Ureter (tissue), 1 donor: ENCODE measurements at regions not wholly inside any gene's neighbourhood (a gene's known extent, or its start where the extent isn't known, plus 50 kb on each side); places are given as distances from the start of the nearest gene placed in this dataset.

Experiments
- DNase-seq: peaks from one replicate; pipeline ENCODE4 v3.0.0-alpha.2; 2020; ENCODE audit warnings: low spot score
- donor health status: DM: yes; HTN: yes; CAD: no.

- peak; percentile 50 for DNase-seq
These were observed 215.2 kb downstream of the RPS24 start for GRCh38 chr10:78248651-78249464.

DNA sequence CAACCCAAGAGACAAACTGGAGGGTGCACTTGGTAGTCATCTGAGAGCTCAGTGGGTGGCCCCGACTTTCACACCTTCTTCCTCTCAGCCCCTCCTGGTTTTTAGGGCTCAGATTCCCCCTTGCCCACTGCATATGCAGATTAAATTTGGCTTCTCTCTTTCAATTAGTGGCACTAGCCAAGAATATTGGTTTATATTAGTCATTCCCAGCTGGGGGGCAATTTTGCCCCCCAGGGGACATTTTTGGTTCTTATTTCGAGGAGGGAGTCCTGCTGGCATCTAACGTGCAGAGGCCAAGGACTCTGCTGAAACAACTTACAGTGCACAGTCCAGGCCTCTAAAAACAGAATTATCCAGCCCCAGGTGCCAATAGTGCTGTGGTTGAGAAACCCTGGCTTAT, 216.0 kb downstream of the RPS24 start:
- no peak for DNase-seq

DNA sequence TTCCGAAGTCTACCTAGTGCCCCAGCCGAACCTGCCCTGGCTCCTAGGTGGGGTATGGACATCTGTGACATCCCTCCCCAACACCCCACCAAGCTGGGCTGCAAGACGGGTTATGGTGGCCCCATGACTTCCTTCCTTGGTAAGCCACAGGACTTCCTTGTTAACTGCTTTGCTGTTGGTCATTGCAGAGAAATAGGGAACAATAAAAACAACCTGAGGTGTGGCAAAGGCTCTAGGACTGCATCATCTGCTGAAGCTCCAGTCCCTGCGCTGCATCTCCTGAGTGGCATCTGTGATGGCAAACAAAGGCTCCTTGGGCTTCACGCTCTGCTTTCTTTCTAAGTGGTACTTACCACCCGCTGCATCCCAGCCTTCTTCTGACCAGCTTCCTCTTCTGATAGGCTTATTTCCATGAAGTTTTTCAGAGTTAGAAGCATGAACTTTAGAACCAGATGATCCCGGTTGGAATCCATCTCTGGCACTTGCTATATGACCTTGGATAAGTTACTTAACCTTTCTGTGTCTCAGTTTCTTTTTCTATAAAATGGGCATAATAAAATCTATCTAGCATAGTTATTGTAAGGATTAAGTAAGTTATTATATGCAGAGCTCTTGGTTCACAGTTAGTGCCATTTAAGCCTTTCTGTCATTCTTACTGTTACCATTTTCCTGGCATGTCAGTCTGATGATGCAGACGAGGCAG, 216.8 kb downstream of the RPS24 start:
- no peak for DNase-seq

DNA sequence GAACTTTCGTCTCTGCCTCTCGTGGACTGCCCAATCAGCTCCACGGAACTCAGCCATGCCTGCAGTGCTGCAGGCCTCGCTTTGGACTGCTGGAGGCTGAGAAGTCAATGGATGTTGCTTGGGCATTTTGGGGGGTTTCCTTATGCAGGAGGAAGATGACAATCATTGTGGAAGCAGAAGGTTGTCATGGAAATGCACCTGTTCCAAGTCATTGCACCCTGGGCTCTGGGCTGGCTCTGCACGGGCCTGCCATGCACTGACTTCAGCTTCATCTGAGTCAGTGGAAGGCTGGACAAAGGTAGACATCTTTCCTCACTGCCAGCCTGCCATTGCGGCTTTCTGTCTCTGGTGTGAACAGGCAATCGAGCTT, 217.3 kb downstream of the RPS24 start:
- DNase-seq = no peak

DNA sequence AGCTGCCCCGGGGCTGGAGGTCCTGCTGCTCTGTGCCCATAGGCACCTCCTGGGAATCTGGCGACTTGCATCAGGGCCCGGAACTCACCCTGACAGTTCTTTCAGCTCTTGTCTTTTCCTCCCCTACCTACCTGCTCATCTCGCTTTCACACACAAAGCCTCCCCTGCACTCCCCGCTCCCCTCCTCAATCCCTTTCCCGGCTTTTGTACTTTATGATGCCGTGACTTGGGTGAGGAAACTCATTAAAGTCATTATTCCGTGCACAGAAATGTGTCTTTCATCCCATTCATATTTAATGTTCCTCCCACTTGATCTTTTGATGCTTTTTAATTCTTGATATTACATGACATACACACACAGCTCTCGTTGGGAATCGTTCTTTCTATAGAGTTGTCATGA, 218.6 kb downstream of the RPS24 start:
- DNase-seq = no peak

- no peak for DNase-seq
These were observed 219.6 kb downstream of the RPS24 start for GRCh38 chr10:78253063-78253853.

DNA sequence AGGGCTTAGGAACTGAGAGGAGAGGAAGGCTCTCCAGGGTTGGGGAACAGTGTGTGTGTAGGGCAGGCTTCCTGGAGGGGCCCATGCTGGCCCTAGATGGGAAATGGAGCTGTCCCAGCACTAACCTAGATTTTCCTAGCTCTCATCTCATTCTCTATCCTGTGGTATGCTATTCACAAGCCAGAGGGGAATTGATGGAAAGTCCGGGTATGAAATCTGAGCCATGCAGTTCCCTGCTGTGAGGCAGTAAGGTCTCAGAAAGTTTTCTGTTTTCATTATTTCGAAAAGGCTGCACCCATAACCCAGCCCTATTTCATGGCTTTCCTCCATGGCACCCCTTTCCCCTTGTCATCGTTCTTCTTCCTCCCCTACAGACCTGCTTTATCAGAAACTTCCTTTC, 220.3 kb downstream of the RPS24 start:
- no peak for DNase-seq

- DNase-seq = no peak
These were observed 221.6 kb downstream of the RPS24 start for GRCh38 chr10:78255214-78255613.

- DNase-seq = peak; percentile 64
These were observed 222.4 kb downstream of the RPS24 start for GRCh38 chr10:78255796-78256638.

GRCh38 chr10:78258323-78259030, 224.8 kb downstream of the RPS24 start:
- no peak for DNase-seq

DNA sequence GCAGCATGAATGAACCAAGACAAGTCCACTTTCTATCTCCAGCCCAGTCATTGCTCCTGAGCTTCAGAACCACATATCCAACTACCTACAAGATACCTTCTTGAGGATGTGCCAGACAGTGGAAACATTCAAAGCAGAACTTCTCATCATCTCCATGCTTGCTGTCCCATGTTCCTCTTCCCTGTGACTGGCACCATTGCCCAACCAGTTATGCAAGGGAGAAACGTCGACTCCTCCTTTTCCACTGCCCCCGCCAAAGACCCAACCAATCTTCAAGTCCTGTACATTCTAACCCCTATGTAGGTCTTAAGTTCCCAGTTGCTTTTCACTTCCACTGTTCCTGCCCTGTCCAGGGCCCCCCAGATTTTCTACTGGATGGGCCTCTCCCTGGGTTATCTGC, 225.7 kb downstream of the RPS24 start:
- no peak for DNase-seq

DNA sequence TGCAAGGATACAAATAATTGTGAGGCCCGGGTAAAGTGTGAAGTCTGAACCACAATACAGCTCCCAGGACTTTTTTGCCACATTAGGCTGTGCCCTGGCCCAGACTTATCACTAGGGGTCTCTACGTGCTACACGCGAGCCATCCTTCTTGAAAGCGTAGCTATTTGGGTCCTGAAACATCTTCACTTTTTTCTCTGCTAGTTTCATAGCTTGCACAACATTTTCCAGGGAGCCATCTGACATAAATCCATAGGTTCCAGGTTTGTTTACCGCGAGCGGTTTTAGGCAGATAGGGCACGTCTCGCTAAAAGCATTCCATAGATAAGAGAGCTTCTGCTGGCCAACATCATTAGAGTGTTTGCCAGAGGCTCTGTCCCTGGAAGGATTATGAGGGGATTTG, 226.5 kb downstream of the RPS24 start:
- no peak for DNase-seq

- no peak for DNase-seq
These were observed 227.0 kb downstream of the RPS24 start for GRCh38 chr10:78260680-78261079.

GRCh38 chr10:78261291-78261690, 227.6 kb downstream of the RPS24 start:
- no peak for DNase-seq

DNA sequence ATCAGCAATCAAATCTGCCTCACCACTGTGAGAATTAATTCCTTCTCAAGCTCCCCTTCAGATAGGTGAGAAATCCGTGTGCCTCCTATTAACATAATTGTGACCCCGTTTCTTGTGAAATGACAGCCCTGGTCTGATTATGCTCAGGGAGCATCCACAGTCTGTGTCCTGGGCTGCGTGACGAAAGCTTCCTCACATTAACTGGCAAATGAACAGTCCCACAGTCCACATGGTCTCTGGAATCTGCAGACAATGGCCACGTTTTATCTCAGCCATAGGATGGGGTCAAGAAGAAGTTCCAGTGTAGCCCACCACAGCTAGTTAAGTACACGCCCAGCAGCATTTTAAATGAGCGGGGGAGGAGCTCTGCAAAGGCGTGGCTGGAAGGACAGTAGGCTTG, 229.2 kb downstream of the RPS24 start:
- no peak for DNase-seq

DNA sequence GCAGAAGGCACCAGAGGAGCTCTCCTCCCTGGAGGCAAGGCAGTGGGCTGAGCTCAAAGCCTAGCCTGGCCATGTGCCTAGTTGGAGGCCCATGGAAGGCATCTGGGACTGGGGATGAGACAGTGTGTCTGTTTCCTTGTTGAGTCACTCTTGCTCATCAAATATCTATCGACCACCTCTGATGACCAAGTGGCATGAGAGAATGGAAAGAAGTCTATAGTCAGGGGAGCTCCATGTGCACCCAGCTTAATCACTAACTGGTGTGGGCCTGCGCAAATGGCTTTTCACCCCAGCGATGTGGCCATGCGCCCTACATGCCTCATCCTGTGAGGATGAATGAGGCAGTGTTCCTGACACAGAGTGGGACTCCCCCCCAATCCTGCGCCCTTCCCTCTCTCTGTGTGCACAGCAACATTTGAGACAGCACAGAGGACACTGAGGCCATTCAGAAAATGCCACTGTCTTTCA, 229.9 kb downstream of the RPS24 start:
- no peak for DNase-seq

GRCh38 chr10:78264361-78264760, 230.7 kb downstream of the RPS24 start:
- no peak for DNase-seq

- no peak for DNase-seq
These were observed 233.2 kb downstream of the RPS24 start for GRCh38 chr10:78266741-78267469.

DNA sequence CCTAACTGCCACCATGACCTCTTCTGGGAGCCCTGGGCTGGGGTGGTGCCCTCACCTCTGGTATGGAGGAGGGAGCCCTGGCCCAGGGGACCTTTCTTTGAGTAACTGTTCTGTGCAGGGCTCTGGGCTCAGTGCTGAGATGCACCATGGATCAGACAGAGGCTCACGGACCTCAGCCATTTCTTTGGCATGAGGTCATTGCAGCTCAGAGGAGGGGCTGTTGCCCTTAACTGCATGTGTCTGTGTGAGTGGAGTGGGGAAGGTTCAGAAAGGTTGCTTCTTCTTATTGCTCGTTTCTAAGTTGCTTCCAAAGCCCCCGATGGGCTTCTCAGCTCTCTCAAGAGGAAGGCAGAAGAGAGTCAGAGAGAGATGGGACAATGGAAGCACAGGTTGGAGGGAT, 233.9 kb downstream of the RPS24 start:
- DNase-seq = no peak

GRCh38 chr10:78269060-78269459, 235.4 kb downstream of the RPS24 start:
- DNase-seq = no peak
